HUDEP-2 (cell line): ENCODE measurements at regions not wholly inside any gene's neighbourhood (a gene's known extent, or its start where the extent isn't known, plus 50 kb on each side); places are given as distances from the start of the nearest gene placed in this dataset.
"Not testable (repeated sequence)": the region's sequence is repeated elsewhere in the genome, so short reads cannot be mapped to it uniquely, and the experiment has no call there.

Experiments used
- DNase-seq, 76 experiments: peaks; one replicate each; lab custom pipeline; 2025; ENCODE audit not compliant: unreplicated experiment in 76 of 76; lab: John Stamatoyannopoulos, UW

DNA sequence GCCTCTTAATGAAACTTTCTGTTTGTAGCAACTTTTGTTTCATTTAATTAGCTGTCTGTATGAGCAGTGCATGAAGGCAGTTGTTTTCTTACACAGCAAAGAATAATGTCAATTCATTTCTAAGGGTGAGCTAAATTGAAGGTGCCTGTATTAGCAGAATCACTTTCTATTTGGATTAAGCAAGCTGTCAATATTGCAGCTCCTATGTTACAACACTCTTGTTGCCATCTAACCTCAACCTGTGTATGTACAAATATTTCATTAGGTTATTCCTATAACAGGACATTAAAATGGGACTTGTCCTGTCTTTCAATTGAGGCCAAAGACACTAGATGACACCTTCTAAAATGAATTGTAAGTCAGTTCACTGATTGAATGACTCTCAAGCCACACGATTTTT lies 647.5 kb downstream of the UTRN start:
- DNase-seq = no peak

DNA sequence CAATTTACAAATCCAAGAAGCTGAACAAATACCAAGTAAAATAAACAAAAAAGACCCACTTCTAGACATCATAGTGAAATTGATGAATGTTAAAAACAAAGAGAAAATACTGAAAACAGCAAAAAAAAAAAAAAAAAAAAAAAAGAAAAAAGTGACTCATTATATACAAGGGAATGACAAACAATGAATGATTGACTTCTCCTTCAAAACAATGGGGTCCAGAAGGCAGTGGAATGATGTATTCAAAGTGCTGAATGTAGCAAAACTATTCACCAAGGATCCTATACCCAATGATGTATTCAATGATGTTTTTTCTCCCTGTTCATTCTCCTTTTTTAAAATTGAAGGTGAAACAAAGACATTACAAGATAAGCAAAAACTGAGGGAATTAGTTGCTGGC lies 650.0 kb downstream of the UTRN start:
- DNase-seq = no peak

DNA sequence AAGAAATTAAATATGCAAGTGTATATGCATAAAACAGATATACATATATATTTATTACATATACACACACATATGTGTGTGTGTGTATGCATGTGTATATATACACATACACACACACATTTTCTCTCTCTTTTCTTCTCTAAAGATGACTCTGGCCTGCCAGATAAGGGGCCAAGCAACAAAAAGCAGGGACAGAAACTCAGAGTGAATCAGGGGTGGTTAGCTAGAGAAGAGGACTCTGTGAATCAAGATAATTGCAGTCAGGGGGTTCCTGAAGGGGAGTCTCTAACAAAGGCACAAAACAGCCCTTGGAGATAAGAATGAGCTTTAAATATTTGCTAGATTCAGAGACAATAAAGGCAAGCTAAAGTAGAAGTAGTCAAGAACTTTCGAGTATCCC lies 650.5 kb downstream of the UTRN start:
- peak in 1 of 76 experiments; percentile 16 for DNase-seq

DNA sequence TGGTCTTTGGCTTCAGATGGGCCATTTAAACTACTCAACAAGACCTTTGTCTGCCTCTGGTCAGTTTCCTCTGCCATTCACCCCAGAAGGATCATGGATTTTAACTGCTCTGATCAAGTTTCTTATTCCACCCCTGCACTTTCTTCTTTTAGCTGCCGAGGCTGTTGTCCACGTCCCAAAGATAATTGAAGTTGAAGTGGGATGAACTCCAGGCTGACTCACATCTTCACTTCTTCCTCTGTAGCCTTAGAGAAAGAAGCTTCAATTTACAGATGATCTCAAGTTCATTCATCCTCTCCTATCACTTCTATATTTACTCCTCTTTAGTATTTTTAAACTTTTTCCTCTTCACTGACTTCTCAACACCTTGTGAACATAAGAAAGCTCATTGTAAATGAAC lies 651.6 kb downstream of the UTRN start:
- no peak for DNase-seq

DNA sequence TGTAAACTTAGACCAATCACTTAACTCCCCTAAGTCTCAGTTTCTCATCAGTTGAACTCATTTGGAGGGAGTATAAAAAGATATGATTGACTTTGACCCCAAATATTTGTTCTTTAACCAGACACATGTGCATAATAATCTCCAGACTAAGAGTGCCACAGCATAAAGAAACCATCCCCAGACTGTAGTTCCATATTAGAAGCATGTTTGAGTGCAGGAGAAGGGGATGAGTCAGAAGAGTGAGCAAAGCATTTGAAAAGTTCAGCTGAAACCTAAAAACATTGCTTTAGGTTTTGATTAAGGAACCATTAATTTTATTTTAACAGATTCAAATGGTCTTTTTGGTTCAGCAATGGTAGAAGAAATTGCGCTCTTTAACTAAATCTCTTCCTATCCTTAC lies 654.8 kb downstream of the UTRN start:
- no peak for DNase-seq

DNA sequence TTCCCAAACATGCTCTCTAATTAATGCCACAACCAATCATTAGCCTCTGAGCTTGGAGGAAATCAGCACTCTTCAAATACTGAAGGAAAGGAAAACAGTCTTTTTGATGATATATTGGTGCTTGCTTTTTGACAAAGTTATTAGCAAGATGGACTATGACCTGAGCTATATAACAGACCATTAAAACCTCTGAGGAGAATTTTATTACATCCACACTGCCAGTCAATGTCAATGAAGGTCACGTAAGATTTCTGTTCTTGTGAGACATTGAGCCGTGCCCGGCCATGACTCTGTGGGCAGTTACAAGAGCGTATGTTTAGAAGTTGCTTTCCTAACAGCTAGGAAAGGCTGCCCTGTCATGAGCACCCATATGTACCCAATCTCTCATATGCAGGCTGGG lies 659.0 kb downstream of the UTRN start:
- no peak for DNase-seq

DNA sequence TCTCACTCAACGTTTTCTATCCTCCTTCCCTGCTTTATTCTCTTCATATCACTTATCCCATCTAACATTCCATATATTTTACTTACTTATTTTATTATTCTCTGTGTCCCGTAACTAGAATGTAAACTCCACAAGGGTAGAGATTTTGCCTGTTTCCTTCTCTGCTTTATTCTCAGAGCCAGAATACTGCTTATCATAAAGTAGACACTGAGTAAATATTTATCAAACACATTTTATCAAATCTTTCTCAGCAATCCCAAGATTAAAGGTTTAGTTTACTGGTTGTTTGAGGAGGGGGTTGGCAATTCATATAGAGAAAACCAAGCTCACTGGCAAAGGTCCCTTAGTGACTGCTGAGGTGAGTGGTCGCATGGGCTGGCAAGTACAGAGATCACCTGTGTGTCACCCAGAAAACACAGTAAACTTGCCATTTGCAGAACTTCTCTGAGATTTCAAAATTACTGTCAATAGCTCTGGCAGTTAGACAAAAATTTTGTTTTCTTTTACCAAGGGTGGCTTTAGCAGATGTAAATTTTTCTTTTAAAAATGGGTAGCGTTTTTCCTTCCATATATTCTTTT lies 662.4 kb downstream of the UTRN start:
- no peak for DNase-seq

DNA sequence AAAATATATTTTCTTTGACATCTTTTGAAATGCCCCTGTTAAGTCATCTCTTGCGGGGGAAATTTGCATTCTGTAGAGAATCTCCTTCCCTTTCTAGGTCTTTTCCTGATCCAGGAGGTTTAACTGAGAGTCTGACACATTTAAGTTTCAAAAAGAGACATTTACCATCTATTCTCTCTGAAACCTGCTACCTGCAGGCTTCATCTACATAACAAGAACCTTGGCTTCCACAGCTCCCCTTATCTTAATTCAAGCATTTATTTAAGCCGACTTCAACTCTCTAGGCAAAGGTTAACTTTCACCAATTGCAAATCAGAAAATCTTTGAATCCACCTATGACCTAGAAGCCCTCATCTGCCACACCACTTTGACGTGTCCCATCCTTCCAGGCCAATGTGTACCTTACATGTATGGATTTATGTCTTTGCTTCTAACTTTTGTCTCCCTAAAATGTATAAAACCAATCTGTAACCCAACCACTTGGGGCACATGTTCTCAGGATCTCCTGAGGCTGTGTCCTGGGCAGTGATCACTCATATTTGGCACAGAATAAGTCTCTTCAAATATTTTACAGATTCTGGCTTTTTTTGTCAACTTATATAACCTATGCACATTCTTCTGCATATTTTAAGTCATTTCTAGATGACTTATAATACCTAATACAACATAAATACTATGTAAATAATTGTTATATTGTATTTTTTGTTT lies 666.7 kb downstream of the UTRN start:
- no peak for DNase-seq

DNA sequence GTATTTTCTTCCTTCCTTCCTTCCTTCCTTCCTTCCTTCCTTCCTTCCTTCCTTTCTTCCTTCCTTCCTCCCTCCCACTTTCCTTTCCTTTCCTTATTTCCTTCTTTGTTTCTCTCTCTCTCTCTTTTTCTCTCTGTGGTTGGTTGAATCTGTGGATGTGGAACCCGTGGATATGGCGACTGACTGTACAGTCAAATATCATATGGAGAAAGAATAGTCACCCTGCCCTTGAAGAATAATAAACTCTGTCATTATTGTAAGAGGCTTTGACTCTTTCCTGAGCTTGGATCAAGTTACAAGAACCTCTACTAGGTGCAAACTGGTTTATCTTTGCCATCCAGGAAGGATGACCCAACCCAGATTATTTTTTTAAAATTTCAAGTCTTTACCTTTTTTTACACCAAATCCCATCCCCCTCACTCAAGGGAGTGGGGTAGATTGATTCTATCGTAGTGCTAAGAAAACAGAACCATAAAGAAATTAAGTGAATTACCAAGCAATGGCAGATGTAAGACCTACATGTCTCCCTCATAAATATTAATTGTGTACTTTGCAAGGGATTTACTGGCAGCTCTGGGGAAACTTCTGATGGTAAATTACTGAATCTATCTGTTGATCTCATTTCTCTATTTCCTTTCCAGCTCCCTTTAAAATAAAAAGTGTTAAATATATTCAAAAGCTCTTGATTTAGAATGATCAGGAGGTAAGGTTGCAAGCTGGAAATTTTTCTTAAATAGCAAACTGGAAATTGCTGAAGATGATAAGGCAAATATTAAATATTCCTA lies 667.5 kb downstream of the UTRN start:
- DNase-seq = no peak

DNA sequence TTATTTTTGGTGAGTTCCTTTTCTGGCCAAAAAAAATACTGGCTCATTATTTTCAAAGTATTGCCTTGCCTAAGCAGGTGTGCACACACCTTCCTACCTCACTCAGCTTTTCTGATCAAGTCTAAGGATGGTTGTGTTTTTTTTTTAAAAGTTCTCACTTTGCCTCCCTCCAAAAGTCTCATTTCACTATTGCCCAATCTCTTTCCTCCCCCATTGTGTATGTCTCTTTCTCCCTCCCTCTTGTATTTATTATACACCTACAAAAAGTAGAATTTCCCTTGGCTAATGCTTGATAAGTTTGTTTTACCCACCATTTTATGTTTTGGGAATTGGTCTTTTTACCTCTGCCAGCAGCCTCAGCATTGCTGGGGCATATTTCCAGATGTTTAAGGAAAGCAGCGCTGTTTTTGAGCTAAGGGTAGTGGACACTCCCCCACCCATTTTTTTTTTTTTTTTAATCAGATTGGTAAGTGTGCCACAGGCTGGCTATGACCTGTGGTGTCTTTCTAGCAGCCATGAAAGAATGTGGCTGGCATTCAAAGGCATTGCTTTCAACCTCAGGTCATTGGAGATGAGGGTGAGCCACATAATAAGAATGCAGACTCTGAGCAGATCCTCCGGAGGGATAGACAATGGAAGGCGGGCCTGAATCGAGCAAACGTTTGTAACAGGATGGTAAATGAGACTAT lies 668.6 kb downstream of the UTRN start:
- DNase-seq = no peak

DNA sequence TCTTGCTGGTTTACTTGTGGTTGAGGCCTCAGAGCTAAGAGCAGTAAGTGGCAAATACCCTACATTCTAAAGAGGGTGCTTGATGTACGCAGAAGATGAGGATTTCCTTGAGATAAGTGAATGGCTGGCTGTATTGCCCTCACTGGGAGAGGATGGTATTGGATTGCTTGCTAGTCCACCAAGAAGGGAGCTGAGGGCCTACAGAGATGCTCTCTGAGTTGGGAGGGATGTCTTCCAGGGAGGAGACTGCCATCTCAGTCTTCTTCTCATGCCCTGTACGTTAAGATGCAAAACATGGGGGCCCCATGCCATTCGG lies 669.1 kb downstream of the UTRN start:
- DNase-seq = no peak

DNA sequence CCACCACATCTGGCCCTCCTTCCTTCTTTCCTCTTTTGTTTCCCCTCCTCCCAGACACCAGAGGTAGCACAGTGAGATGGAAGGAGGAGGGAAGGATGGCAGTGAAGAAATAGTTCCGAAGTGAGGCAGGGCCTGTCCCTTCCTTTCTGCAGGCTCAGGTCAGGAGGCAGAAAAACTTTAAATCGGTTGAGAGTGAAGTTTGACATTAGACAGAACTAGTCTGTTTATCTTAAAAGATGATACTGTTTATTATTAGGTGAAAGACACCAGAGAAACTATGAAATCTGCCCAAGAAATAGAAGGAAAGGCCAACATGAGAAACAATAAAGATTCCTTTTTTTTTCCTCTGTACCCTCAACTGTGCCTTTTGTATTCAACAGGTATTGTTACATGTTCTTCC lies 670.3 kb downstream of the UTRN start:
- no peak for DNase-seq

DNA sequence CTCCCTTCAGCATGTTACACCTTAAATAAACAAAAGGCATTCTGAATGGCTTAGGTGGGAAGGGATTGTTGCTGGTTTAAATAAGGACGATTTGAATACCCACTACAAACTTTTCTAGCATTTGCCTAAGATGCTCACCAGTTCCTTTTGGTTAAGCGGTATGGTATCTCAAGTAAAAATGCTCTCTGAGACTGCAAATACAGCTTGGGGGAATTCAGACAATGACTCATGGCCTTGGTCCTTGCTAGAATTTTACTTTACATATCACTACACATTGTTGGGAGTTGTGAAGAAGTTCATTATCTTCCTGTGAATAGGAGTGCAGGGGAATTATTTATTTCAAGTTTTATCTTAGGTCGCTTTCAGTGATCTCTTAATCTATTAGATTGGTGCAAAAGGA lies 670.7 kb downstream of the UTRN start:
- no peak for DNase-seq

DNA sequence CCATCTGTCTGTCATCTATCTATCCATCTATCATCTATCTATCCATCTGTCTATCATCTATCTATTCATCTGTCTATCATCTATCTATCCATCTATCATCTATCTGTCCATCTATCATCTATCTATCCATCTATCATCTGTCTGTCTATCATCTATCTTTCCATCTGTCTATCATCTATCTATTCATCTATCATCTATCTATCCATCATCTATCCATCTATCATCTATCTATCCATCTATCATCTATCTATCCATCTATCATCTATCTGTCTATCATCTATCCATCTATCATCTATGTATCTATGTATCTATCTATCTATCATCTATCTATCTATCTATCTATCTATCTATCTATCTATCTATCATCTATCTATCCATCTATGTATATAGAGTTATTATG lies 671.6 kb downstream of the UTRN start:
- not testable (repeated sequence) for DNase-seq

DNA sequence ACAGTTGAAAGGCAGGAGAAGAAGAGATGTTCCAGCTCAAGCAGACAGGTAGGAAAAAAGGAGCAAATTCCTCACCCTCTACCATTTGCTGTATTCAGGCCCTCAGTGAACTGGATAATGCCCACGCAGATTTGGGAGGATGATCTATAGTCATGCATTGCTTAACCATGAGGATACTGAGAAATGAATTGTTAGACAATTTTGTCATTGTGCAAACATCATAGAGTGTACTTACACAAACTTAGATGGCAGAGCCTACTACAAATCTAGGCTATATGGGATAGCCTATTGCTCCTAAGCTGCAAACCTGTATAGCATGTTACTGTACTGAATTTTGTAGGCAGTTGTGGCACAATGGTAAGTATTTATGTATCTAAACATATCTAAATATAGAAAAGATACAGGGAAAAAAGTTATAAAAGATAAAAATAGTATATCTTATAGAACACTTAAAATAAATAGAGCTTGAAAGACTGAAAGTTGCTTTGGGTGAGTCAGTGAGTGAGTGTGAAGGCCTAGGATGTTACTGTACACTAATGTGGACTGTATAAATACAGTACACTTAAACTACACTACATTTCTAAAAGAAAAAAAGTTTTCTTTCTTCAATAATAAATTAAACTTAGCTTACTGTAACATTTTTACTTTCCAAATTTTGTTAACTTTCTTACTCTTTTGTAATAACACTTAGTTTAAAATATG lies 672.3 kb downstream of the UTRN start:
- no peak for DNase-seq

DNA sequence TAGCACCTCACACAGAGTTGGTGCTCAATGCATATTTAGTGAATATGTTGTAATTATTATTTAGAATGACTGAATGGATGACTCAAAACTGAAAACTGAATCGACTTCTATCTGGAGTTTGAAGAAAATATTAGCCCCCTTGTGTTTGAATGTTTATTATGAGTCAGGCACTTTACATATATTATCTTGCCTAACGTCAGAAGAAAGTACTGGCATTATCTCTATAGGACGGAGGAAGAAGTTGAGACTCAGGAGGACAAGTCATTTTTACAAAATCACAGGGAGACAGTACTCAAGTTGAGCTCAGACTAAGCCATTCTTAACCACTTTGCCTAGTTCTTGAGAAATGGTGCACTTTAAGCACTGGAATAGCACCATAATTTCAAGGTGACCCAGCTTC lies 684.0 kb downstream of the UTRN start:
- no peak for DNase-seq

DNA sequence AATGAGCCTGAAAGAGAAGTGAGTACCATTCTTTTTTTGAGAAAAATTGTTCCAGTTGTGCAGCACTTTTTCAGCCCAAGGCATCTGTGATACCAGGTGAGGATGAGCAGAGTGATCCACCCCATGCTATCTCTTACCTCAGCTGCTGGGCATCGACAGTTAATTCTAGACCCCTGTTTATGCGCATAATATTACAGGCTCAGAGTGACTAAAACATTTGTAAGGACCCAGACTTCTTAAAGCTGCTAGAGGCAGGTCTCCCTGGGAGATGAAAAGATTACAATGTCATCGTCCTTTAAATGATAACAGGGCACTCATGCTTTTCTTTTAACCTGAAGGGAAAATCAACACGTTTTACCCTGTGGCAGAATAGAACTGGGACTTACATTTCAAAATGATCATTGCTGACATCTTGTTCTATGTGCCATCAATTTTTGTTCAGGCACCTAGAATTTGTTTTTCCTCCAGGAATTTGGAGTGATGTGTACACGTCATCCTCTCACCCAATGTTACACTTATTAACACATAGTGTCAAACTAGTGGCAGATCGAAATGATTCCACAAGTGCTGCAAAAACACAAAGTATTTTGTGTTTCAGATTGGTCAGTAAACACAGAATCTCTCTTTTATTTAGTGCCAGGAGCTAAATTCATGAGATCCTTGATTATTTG lies 684.6 kb downstream of the UTRN start:
- no peak for DNase-seq

DNA sequence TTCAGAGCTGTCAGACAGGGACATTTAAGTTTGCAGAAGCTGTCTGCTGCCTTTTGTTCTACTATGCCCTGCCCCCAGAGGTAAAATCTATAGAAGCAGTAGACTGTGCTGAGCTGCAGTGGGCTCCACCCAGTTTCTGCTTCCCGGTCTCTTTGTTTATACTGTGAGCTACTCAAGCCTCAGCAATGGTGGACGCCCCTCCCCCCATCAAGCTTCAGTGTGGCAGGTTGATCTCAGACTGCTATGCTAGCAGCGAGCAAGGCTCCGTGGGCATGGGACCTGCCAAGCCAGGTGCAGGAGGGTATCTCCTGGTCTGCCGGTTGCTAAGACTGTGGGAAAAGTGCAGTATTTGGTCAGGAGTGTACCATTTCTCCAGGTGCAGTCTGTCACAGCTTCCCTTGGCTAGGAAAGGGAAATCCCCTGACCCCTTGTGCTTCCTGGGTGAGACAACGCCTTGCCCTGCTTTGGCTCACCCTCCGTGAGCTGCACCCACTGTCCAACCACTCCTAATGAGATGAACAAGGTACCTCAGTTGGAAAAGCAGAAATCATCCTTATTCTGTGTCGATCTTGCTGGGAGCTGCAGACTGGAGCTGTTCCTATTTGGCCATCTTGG lies 692.2 kb downstream of the UTRN start:
- not testable (repeated sequence) for DNase-seq

DNA sequence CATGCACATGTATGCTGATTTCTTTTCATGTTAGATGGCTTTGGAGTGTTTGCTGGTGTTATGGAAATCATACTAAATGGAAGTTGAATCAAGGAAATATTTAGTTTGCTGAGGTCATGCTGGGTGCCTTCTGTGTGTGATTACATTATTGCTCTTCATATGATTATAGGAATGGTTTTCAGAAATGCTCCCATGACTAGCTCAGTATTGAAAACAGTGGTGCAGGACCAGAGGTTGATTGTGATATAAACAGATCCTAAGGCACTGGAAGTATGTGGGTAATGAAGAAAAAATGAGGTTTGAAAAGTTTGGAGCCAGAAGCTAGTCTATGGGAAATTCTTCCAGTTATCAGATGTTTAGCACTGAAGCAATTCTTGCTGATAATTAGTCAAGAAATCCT lies 693.1 kb downstream of the UTRN start:
- DNase-seq = no peak

DNA sequence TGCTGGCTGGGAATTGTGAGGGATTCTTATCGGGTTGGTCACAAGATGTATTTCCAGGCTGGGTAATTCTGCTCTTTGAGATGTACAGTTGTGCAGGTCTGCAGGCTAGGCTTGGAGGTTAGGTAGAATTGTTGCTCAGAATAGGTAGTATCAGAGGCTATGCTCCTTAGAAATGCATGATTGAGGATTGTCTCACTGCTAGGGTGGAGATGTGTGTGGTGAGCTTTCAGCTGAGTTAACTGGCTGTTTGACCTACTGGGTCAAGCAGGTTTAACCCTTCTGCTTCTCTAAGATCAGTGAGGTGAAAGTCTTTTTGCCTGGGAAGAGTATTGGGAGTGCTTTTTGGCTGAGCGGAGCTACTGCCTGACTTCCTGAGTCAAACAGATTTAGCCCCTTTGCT lies 701.1 kb downstream of the UTRN start:
- DNase-seq = no peak
